GM11168 (cell line): ENCODE measurements at regions not wholly inside any gene's neighbourhood (a gene's known extent, or its start where the extent isn't known, plus 50 kb on each side); places are given as distances from the start of the nearest gene placed in this dataset.

Source experiments
- in situ Hi-C: fragments of 300-500 bp; cut with MboI; formaldehyde crosslinking; loops from one replicate; pipeline ENCODE4 v1.12.0; 2022; ENCODE audit warnings: low sequenced_read_pairs; ENCODE audit not compliant: unreplicated experiment

GRCh38 chr11:11056316-11056715, 198.5 kb upstream of the ZBED5 start:
- in situ Hi-C loops: no loop called here

GRCh38 chr11:11047851-11048610, 190.2 kb upstream of the ZBED5 start:
- in situ Hi-C loops: loop anchor here (5.0 kb wide), 1 partner anchor 219 kb away; no protein-coding TSS in a partner anchor

DNA sequence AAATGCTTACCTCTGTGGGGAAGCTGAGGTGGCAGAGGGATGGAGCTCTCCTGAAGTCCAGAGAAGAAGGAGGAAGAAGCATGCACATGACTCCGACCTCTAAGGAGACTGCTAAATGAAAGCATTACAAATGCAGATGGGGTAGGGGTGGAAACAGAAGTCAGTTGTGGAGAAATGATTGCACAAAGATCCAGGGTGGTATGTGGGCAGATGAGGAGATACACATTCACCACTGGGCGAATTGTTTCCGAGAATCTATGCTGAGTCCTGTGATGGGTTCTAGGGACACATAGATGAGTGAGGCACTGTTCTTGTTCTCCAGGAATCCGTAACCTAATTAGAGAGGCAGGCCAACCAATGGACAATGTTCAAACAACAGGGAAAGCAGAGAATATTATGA, 188.9 kb upstream of the ZBED5 start:
- in situ Hi-C loops: loop anchor here (5.0 kb wide), 1 partner anchor 221 kb away; no protein-coding TSS in a partner anchor

DNA sequence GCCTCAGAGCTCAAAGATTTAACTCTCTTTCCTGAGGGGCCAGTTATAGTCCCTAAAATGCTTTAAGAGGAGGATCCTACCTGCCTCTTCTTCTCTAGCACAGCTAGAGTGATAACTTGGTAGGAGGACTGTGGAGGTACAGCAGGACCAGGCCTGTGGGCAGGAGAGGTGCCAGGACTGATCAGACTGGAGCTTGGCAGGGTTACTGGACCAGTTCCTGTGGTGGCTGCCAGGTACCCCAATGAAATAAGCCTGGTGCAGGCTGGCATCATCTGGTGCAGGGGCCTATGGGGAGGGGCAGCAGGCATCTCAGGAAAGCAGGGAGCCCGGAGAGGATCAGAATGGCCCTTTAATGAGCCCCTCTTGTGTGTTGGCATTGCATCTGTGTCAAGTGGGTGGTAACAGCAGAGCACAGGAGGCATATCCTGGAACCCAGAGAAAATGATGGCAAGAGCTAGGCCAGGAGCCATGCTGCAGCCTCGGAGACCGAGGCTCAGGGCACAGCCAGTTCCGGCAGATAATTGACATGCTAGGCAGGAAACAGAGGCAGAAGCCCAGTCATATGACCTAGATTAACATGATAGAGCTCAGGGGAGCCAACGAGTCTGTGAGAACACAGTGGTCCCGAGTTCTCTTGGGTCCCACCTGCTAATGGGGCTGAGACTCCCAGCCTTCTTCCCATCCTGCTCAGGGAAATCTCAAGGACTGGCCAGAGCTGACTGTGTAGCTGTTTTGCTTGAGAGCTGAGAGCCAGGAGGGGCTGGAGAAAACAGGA, 187.5 kb upstream of the ZBED5 start:
- in situ Hi-C loops: loop anchor here (5.0 kb wide), 1 partner anchor 222 kb away; no protein-coding TSS in a partner anchor

- in situ Hi-C loops: no loop called here
These were observed 186.4 kb upstream of the ZBED5 start for GRCh38 chr11:11044137-11044855.

DNA sequence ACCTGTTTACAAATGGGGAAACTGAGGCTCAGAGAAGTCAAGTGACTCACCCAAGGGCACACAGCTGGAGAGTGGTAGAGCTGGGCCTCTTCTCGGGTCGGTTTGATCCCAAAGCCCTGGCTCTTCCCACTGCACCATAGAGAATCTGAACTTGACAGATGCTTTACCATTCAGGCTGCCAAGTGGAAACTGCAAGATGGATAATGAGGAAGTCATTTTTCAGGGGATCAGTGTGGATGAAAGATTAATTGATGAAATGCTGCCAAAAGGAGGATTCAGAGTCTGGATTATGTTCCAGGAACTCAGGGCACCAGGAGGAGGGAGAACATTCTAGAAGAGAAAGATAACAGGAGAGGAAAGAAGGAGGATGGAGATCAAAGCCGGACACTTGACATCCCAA, 185.9 kb upstream of the ZBED5 start:
- in situ Hi-C loops: no loop called here

GRCh38 chr11:11039208-11039965, 181.5 kb upstream of the ZBED5 start:
- in situ Hi-C loops: no loop called here

- in situ Hi-C loops: no loop called here
These were observed 180.9 kb upstream of the ZBED5 start for GRCh38 chr11:11038782-11039181.

DNA sequence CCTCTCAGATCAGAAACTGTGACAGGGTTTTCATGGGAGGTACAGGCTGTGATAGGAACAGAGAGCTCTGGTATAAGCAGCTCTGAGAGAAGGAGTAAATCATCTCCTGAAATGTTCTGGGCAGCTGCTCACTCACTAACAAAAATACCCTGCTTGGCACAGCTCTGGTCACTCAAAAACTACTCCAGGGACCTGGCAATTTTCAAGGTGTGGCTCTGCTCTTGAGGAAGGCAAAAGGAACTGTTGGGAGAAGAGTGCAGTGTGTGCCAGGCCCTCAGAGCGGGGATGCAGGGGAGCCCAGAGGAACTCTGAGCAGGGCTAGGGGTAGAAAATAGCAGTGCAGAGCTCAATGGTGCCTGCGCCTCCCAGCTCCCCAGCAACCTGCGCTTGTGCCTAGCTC, 180.5 kb upstream of the ZBED5 start:
- in situ Hi-C loops: no loop called here

DNA sequence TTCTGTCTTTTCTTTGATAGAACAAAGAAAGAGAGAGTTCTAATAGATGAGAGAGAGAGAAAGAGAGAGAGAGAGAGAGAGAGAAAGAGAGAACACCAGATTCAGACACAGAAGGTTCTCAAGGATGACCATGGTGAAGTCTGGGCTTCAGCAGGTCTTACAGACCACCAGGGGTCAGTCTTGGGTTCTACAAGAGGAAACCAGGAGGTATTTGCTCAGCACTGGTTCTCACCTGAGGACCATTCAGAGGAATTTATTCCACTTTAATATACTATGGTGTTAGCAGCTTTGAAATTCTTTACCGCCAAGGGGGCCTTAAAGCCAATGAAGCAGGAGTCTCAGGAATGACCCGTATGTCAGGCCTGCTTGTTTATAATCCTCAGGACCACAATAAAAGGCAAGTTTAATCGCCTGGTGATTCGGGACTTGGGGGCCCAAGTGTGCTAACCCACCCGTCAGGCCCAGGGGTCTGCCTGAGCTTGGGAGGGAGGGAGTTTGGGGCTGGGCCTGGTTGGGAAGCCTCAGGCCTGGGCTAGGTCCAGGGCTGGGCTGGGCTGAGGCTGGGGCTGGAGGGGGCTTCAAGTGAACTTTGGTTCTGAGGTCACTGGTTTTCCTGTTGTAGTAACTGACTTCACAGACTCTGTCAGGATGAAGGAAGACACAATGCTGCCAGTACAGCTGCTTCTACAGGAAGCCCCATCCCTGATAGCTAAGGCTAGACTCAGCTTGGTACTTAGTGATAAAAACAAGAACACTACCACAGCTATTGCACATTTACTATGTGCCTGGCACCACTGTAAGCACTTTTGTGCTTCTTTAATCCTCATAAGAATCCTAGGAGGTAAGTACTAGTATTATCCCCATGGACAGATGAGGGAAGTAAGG, 179.2 kb upstream of the ZBED5 start:
- in situ Hi-C loops: no loop called here

- in situ Hi-C loops: no loop called here
These were observed 178.5 kb upstream of the ZBED5 start for GRCh38 chr11:11036185-11036847.

DNA sequence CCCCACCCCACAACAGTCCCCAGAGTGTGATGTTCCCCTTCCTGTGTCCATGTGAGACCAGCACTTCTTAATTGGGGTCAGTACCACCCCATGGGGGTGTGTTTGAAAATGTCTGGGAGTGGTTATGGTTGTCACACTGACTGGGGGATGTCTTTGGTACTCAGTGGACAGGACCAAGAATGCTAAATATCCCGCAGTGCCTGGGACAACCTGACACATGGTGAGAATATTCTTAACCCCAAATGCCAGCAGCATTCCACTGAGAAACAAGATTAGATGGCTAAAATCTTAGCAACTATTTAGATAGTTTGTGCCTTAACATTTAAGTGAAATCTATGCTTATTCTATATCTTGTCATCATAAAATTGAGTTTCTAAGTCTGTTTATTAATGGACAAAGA, 177.5 kb upstream of the ZBED5 start:
- in situ Hi-C loops: no loop called here

GRCh38 chr11:11034476-11034875, 176.6 kb upstream of the ZBED5 start:
- in situ Hi-C loops: no loop called here

GRCh38 chr11:11032066-11032465, 174.2 kb upstream of the ZBED5 start:
- in situ Hi-C loops: no loop called here

GRCh38 chr11:11029027-11029426, 171.2 kb upstream of the ZBED5 start:
- in situ Hi-C loops: loop anchor here (10.0 kb wide), 1 partner anchor 756 kb away; no protein-coding TSS in a partner anchor

- in situ Hi-C loops: loop anchor here (10.0 kb wide), 1 partner anchor 757 kb away; no protein-coding TSS in a partner anchor
These were observed 170.3 kb upstream of the ZBED5 start for GRCh38 chr11:11028017-11028692.

- in situ Hi-C loops: loop anchor here (10.0 kb wide), 1 partner anchor 758 kb away; no protein-coding TSS in a partner anchor
These were observed 169.4 kb upstream of the ZBED5 start for GRCh38 chr11:11027288-11027687.

DNA sequence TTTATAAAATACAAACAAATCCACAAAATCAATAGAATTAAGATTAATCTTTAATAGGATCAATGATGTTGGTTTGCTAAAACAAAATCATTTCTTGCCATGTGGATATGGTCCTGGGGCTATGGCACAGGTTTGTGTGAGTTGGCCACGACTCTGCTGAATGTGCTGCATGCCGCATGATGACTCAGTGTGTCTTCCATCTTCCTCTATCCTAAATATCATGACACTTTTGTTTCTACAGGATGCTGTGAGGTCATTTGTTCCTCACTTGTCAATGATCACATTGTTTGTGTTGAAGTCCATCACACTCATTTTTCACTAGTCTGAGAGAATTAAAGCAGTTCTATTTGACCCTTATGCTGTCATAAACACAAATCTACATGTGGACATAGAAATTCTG, 167.2 kb upstream of the ZBED5 start:
- in situ Hi-C loops: loop anchor here (10.0 kb wide), 1 partner anchor 760 kb away; no protein-coding TSS in a partner anchor
